Keratinocyte (primary cell): ENCODE measurements at regions not wholly inside any gene's neighbourhood (a gene's known extent, or its start where the extent isn't known, plus 50 kb on each side); places are given as distances from the start of the nearest gene placed in this dataset.

Experiments
- CTCF ChIP-seq, 3 experiments: IDR thresholded peaks in 1 of 3; conservative IDR thresholded peaks in 1 of 3; optimal IDR thresholded peaks in 1 of 3; 2 replicates in 2 of 3; 3 replicates in 1 of 3; pipeline versions ENCODE3 to v1.5.1; 2011; ENCODE audit warnings: low read length in 3 of 3, mild to moderate bottlenecking in 3 of 3, moderate library complexity in 2 of 3, control low read depth in 1 of 3, inconsistent platforms in 1 of 3; ENCODE audit not compliant: insufficient read depth in 2 of 3; ENCODE audit errors: extremely low read depth in 1 of 3
- EZH2 ChIP-seq: IDR thresholded peaks from one replicate; pipeline ENCODE4 v1.6.1; 2012; ENCODE audit warnings: inconsistent platforms, mild to moderate bottlenecking, low read length, moderate library complexity

GRCh38 chrX:18002791-18003190 is 141.7 kb upstream of the RAI2 start:
- TF ChIP-seq CTCF (optimal IDR thresholded peaks at IDR 0.05 in 1 of 3, IDR thresholded peaks at IDR 0.05 in 1 of 3, conservative IDR thresholded peaks at IDR 0.05 in 1 of 3; ENCODE audit: extremely low read depth in 1 of 3, insufficient read depth in 2 of 3, low read length in 3 of 3) = no peak
- no peak for TF ChIP-seq EZH2
